K562 (cell line): ENCODE measurements at regions not wholly inside any gene's neighbourhood (a gene's known extent, or its start where the extent isn't known, plus 50 kb on each side); places are given as distances from the start of the nearest gene placed in this dataset.

Source experiments
- CLOCK ChIP-seq: fragments of 250-450 bp; sonication (Bioruptor Pico); IDR thresholded peaks from 2 replicates; pipeline ENCODE4 v1.4.0; 2020; ENCODE audit warnings: mild to moderate bottlenecking, moderate library complexity, borderline replicate concordance
- FOXO4 ChIP-seq: fragments of 450-650 bp; formaldehyde crosslinking; IDR thresholded peaks from 2 replicates; pipeline ENCODE4 v1.4.0; 2020; ENCODE audit warnings: mild to moderate bottlenecking, moderate library complexity
- SP2 ChIP-seq: IDR thresholded peaks from 2 replicates; pipeline ENCODE4 v1.6.1; 2011; ENCODE audit warnings: mild to moderate bottlenecking, low read depth, low read length, moderate library complexity; ENCODE audit not compliant: poor library complexity, severe bottlenecking; ENCODE audit errors: extremely low read depth
- SUPT5H ChIP-seq: fragments of 450-650 bp; IDR thresholded peaks from 2 replicates; pipeline ENCODE4 v1.6.1; 2016
- THAP7 ChIP-seq: fragments of 250-450 bp; sonication (Bioruptor Pico); IDR thresholded peaks from 2 replicates; pipeline ENCODE4 v1.5.0; 2021
- ZNF57 ChIP-seq: fragments of 450-650 bp; formaldehyde crosslinking; IDR thresholded peaks from 2 replicates; pipeline ENCODE4 v1.4.0; 2020; ENCODE audit warnings: mild to moderate bottlenecking, moderate library complexity
- ZNF717 ChIP-seq: fragments of 250-450 bp; sonication (Bioruptor Pico); IDR thresholded peaks from 2 replicates; pipeline ENCODE4 v1.5.0; 2021

GRCh38 chr5:116847960-116848359 is 273.3 kb upstream of the SEMA6A start (continued):
- TF ChIP-seq FOXO4 (CRISPR knock-in tag), result no peak
- TF ChIP-seq THAP7 (CRISPR knock-in tag), result no peak
- no peak for TF ChIP-seq SP2
- TF ChIP-seq ZNF57 (CRISPR knock-in tag), result no peak
- TF ChIP-seq SUPT5H, result no peak
- no peak for TF ChIP-seq ZNF717 (CRISPR knock-in tag)
- TF ChIP-seq CLOCK (CRISPR knock-in tag), result no peak
